HG02759 (cell line): ENCODE measurements at regions not wholly inside any gene's neighbourhood (a gene's known extent, or its start where the extent isn't known, plus 50 kb on each side); places are given as distances from the start of the nearest gene placed in this dataset.

Experiments used
- ATAC-seq: cut with Tn5 transposase; IDR thresholded peaks from one replicate; pipeline ENCODE4 v1.9.1; 2021; ENCODE audit warnings: mild to moderate bottlenecking, moderate library complexity; ENCODE audit not compliant: unreplicated experiment

DNA sequence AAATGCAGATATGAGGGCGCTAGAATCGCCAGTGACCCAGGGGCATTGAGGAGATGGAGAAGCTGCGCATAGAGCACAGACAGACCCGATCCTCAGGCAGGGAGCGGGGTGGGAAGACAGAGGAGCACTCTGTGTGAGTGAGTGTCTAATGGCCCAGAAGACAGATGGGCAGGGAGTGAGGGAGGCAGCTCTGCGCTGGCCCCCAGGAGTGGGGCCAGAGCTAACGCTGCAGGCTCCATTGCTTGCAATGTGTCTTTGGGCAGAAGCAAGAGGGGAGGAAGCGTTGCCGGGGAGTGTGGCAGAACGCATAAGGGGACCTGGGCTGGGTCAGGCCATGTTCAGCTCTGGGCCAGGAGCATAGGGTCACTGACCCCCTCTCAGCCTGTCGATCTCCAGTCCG lies 207.0 kb downstream of the TBXT start:
- no peak for ATAC-seq

- ATAC-seq = no peak
Measured at GRCh38 chr6:165959627-165960026, 208.0 kb downstream of the TBXT start.

DNA sequence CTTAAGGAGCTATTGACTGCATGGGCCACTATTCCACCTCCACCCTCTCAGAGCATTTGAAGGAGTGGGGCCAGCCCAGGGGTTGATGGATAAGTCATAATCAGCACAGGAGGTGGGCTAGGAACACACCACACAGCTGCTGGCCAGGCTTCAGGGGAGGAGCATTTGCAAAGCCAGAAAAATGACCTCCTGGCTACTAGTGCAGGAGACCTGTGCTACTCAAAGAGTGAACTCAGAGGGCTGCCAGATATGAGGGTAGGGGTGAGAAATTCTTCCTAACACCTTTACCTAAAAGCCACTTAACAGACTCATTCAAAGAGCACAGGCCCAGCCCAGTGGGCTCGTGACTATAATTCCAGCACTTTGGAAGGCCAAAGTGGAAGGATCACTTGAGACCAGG lies 210.8 kb downstream of the TBXT start:
- no peak for ATAC-seq

DNA sequence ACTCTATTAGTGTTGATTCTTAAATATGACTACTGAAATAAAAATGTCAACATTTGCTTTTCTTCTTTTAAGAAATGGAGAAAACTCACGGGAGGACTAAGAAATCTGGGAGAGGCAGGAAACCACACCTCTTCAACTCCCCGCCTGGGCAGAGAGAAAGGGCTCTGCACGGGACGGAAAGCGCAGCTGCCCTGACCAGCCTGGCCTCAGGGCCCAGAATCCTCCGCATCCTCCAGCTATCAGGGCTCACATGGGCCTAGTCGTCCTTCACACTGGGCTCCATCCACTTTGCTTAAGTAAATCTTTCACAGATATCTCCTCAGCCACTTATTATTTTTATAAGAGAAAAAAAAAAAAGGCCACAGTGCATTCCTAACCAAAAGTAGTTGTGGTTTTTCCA lies 215.1 kb downstream of the TBXT start:
- ATAC-seq = no peak

DNA sequence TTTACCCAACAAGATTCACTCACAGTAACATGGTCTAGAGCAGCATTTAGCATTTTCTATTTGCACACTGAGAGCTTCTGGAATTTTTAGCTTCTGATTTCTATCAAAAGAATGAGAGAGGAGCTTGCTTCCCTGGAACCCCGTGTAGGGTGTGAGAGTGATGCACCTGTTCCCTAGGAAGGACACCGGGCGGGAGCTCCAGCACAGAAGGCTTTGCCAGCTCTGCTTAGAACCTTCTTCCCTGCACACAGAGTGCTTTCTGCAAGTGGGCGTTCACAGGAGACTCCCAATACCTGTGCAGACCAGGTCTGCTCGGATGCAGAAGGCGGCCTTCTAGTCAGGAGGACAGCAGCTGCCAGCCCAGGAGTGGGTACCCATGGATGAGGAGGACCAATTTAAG lies 217.3 kb downstream of the TBXT start:
- no peak for ATAC-seq

GRCh38 chr6:165949324-165949723 lies 218.3 kb downstream of the TBXT start:
- no peak for ATAC-seq

DNA sequence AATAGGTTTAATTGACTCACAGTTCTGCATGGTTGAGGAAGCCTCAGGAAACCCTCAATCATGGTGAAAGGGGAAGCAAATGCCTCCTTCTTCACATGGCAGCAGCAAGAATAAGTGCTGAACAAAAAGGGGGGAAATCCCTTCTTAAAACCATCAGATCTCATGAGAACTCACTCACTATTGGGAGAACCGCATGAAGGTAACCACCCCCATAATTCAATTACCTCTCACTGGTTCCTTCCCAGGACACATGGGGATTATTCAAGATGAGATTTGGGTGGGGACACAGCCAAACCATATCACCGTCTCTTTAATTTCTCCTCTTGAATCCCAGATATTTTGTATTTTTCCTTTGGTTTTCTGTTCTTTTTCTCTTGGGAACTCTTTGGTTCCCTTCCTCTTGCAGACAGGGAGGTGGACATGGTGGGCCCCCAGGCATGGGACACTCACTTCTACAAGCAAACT lies 223.6 kb downstream of the TBXT start:
- no peak for ATAC-seq

- ATAC-seq = no peak
Measured at GRCh38 chr6:165941786-165942185, 225.9 kb downstream of the TBXT start.

DNA sequence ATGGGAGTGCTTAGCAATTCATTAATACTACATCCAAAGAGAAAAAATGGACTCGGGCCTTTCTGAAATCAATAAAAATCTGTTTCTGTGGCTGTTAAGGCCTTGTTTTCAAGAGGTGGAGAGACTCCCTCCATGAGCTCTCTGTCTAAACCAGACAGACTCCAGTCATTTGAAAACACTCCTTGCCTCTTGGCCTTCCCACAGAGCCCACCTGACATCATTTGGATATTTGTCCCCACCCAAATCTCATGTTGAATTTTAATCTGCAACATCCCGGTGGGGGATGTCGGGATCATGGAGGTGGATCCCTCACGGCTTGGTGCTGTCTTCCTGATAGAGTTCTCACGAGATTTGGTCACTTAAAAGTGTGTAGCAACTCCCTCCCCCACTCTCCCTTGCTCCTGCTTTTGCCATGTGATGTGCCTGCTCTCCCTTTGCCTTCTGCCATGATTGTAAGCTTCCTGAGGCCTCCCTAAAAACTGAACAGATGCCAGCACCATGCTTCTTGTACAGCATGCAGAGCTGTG lies 226.3 kb downstream of the TBXT start:
- ATAC-seq = no peak

DNA sequence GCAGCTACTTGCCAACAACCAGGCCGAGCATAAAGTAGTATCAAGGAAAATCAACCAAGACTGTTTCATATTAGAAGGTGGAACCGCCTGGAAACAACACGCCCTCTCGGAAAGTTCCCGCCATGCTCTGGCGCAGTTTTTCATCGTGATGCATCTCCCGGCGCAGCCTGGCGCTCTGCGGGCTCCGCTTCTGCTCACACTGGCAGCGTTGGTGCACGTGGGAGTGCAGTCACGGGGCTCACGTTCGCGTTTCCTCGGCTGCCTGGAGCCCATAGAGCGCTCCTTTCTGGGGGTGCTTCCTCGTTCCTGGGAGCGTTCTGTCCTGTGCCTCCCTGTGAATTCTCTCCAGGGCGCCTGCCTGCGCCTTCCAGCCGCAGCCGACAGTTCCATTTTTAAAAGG lies 227.3 kb downstream of the TBXT start:
- no peak for ATAC-seq

- ATAC-seq = no peak
Measured at GRCh38 chr6:165939601-165940290, 227.9 kb downstream of the TBXT start.

GRCh38 chr6:165939047-165939446 lies 228.6 kb downstream of the TBXT start:
- no peak for ATAC-seq

GRCh38 chr6:165937564-165938358 lies 229.9 kb downstream of the TBXT start:
- ATAC-seq = no peak

DNA sequence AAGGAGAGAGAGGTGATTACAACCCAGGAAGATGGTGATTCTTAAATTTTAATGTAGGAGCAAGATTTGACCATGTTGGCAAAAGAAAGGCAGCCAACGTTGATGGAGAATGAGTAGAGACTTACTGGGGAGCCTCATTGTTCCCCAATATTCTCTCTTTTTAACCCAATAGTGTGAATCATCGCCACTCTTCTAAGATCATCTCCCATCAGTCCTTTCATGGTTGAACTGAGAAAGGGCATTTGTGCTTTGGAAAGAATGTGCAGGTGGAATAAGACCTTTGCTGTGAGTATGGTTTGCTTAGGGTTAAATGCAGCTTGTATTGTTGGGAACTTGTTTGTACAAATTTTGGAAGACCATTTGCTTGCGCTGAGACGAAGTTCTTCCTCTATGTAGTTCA lies 231.0 kb downstream of the TBXT start:
- ATAC-seq = no peak

GRCh38 chr6:165936096-165936495 lies 231.6 kb downstream of the TBXT start:
- ATAC-seq = no peak

- no peak for ATAC-seq
Measured at GRCh38 chr6:165931675-165932074, 236.0 kb downstream of the TBXT start.

GRCh38 chr6:165930668-165931214 lies 236.9 kb downstream of the TBXT start:
- no peak for ATAC-seq

- ATAC-seq = no peak
Measured at GRCh38 chr6:165929607-165930006, 238.0 kb downstream of the TBXT start.

- ATAC-seq = no peak
Measured at GRCh38 chr6:165926378-165926777, 241.3 kb downstream of the TBXT start.

DNA sequence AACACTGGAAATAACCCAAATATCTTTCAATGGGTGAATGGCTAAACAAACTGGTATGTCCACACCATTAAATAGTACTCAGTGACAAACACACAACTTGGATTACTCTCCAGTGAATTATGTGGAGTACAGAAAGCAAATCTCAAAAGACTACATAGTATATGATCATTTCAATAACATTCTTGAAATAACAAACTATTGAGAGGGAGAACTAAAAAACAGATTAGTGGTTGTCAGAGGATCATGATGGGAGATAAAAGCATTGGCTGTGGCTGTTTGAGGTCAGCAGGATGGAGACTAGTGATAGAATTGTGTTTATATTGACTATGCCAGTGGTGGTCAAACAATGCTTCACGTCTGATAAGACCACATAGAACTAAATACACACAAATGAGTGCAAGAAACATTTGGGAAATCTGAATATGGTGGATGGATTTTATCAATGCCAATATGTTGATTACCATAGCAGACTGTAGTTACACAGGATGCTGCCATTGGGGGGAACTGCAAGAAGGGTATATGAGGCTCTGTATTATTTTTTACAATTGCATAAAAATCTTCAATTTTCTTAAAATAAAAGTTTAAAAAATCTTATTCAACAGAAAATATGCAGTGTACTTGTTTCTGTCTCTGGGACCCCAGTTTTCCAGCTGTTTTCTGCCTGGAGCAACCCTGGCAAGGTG lies 242.0 kb downstream of the TBXT start:
- ATAC-seq = no peak

DNA sequence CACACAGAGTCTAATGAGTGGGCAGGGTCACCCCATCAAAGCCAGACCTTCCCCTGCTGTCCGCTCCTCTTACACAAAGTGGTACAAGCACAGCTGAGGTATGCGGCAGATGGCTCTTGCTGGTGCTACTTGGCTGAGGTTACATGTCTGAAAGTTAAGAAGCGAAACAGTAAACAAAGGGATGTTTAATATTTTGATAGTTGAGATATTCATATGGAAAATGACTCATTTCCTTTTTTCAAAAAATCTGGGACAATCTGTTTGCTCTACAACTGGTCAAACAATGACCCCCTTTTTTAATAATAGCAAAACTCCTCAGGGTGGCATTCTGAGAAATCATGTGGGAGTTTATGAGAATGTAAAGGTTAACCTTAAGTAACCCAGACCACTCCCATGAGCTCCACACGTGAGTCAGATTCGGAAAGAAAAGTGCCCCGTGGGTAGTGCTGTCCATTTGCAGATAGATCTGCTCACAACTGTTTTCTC lies 245.3 kb downstream of the TBXT start:
- no peak for ATAC-seq
